Activated naive CD8-positive, alpha-beta T cell treated with anti-CD3 and anti-CD28 coated beads, Interleukin-2, amount 50 U/mL, for 16 hours (primary cell): ENCODE measurements at regions not wholly inside any gene's neighbourhood (a gene's known extent, or its start where the extent isn't known, plus 50 kb on each side); places are given as distances from the start of the nearest gene placed in this dataset.

Experiments
- DNase-seq: peaks from one replicate; pipeline ENCODE4 v3.0.0-alpha.2; 2020; ENCODE audit warnings: low read depth, low spot score

GRCh38 chr20:57056651-57057050, 209.8 kb downstream of the BMP7 start:
- DNase-seq = no peak

GRCh38 chr20:57059055-57059596, 207.3 kb downstream of the BMP7 start:
- DNase-seq = no peak

GRCh38 chr20:57060407-57061050, 205.9 kb downstream of the BMP7 start:
- DNase-seq = no peak

- no peak for DNase-seq
Measured at GRCh38 chr20:57061051-57061900, 205.2 kb downstream of the BMP7 start.

- no peak for DNase-seq
Measured at GRCh38 chr20:57062241-57062640, 204.2 kb downstream of the BMP7 start.

GRCh38 chr20:57062696-57063270, 203.7 kb downstream of the BMP7 start:
- no peak for DNase-seq

GRCh38 chr20:57064836-57065235, 201.6 kb downstream of the BMP7 start:
- DNase-seq = no peak

GRCh38 chr20:57065646-57066045, 200.8 kb downstream of the BMP7 start:
- no peak for DNase-seq

GRCh38 chr20:57066126-57066900, 200.1 kb downstream of the BMP7 start:
- DNase-seq = no peak

- no peak for DNase-seq
Measured at GRCh38 chr20:57069442-57069841, 197.0 kb downstream of the BMP7 start.

GRCh38 chr20:57070296-57070695, 196.1 kb downstream of the BMP7 start:
- DNase-seq = no peak

GRCh38 chr20:57071283-57071731, 195.1 kb downstream of the BMP7 start:
- no peak for DNase-seq

- DNase-seq = no peak
Measured at GRCh38 chr20:57071954-57072583, 194.4 kb downstream of the BMP7 start.

- DNase-seq = no peak
Measured at GRCh38 chr20:57073402-57073801, 193.0 kb downstream of the BMP7 start.

- DNase-seq = no peak
Measured at GRCh38 chr20:57074386-57074785, 192.1 kb downstream of the BMP7 start.

- DNase-seq = no peak
Measured at GRCh38 chr20:57075181-57075580, 191.3 kb downstream of the BMP7 start.

- DNase-seq = no peak
Measured at GRCh38 chr20:57075603-57076002, 190.8 kb downstream of the BMP7 start.

- DNase-seq = no peak
Measured at GRCh38 chr20:57076152-57076652, 190.2 kb downstream of the BMP7 start.

GRCh38 chr20:57076951-57077350, 189.5 kb downstream of the BMP7 start:
- no peak for DNase-seq

GRCh38 chr20:57078116-57078515, 188.3 kb downstream of the BMP7 start:
- DNase-seq = no peak
